GM12892 (cell line): ENCODE measurements at regions not wholly inside any gene's neighbourhood (a gene's known extent, or its start where the extent isn't known, plus 50 kb on each side); places are given as distances from the start of the nearest gene placed in this dataset.

ENCODE experiments used
- POLR2A ChIP-seq: IDR thresholded peaks from 2 replicates; pipeline ENCODE4 v1.6.1; 2011; ENCODE audit warnings: low read depth, low read length, control low read depth
- TAF1 ChIP-seq: IDR thresholded peaks from 2 replicates; pipeline ENCODE4 v1.6.1; 2011; ENCODE audit warnings: low read depth, mild to moderate bottlenecking, control low read depth, low read length, borderline replicate concordance

GRCh38 chr22:27136596-27136995, 479.2 kb downstream of the MIAT start:
- TF ChIP-seq POLR2A (no peak), TAF1 (no peak)
